ENCODE measurements at regions not wholly inside any gene's neighbourhood (a gene's known extent, or its start where the extent isn't known, plus 50 kb on each side); places are given as distances from the start of the nearest gene placed in this dataset.

- Histone ChIP-seq H3K9me3 (no peaks in the 10 kb centered on the region), H3K27ac (no peak overlapping the region), H3K4me1 (ENCODE audit: control insufficient read depth in 1 of 2, low read depth in 2 of 2) (no peaks in the 10 kb centered on the region), H3K27me3 (replicated peaks; ENCODE audit: insufficient read depth) (no peaks in the 10 kb centered on the region), H3K4me3 (no peak overlapping the region), H3K36me3 (no peaks in the 10 kb centered on the region)
- no peak for TF ChIP-seq CTCF (IDR thresholded peaks at IDR 0.05)
- ATAC-seq (ENCODE audit: insufficient number of reproducible peaks, low FRiP score, low read depth): no peak
- DNase-seq (ENCODE audit: low spot score): no peak
Observed at GRCh38 chr1:194279975-194280374, 1093.6 kb upstream of the B3GALT2 start.

DNA sequence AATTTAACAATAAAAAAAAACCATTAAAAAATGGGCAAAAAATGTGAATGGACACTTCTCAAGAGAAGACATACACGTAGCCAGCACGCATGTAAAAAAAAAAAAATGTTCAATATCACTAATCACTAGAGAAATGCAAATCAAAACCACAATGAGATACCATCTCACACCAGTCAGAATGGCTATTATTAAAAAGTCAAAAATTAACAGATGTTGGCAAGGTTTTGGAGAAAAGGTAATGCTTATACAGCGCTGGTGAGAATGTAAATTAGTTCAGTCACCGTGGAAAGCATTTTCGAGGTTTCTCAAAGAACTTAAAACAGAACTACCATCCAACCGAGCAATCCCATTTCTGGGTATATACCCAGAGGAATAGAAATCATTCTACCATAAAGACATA is 1091.5 kb upstream of the B3GALT2 start:
- no peaks in the 10 kb centered on the region for H3K9me3 ChIP-seq
- H3K4me3 ChIP-seq: no peak overlapping the region
- H3K27ac ChIP-seq: no peak overlapping the region
- H3K36me3 ChIP-seq: no peaks in the 10 kb centered on the region
- ATAC-seq (ENCODE audit: insufficient number of reproducible peaks, low FRiP score, low read depth) (no peak), DNase-seq (ENCODE audit: low spot score) (no peak)
- TF ChIP-seq CTCF (IDR thresholded peaks at IDR 0.05): no peak
- no peaks in the 10 kb centered on the region for H3K4me1 ChIP-seq (ENCODE audit: control insufficient read depth in 1 of 2, low read depth in 2 of 2)
- H3K27me3 ChIP-seq (replicated peaks; ENCODE audit: insufficient read depth): no peaks in the 10 kb centered on the region

- DNase-seq (ENCODE audit: low spot score) (no peak), ATAC-seq (ENCODE audit: insufficient number of reproducible peaks, low FRiP score, low read depth) (no peak)
- H3K4me3 ChIP-seq: no peak overlapping the region
- no peaks in the 10 kb centered on the region for H3K4me1 ChIP-seq (ENCODE audit: control insufficient read depth in 1 of 2, low read depth in 2 of 2)
- H3K36me3 ChIP-seq: no peaks in the 10 kb centered on the region
- H3K27me3 ChIP-seq (replicated peaks; ENCODE audit: insufficient read depth): no peaks in the 10 kb centered on the region
- H3K27ac ChIP-seq: no peak overlapping the region
- no peaks in the 10 kb centered on the region for H3K9me3 ChIP-seq
- no peak for TF ChIP-seq CTCF (IDR thresholded peaks at IDR 0.05)
Observed at GRCh38 chr1:194273660-194274059, 1087.2 kb upstream of the B3GALT2 start.

GRCh38 chr1:194268839-194269238 is 1082.4 kb upstream of the B3GALT2 start:
- H3K27ac ChIP-seq: no peak overlapping the region
- no peaks in the 10 kb centered on the region for H3K4me1 ChIP-seq (ENCODE audit: control insufficient read depth in 1 of 2, low read depth in 2 of 2)
- no peaks in the 10 kb centered on the region for H3K27me3 ChIP-seq (replicated peaks; ENCODE audit: insufficient read depth)
- H3K36me3 ChIP-seq: no peaks in the 10 kb centered on the region
- TF ChIP-seq CTCF (IDR thresholded peaks at IDR 0.05): no peak
- no peaks in the 10 kb centered on the region for H3K9me3 ChIP-seq
- ATAC-seq (ENCODE audit: insufficient number of reproducible peaks, low FRiP score, low read depth) (no peak), DNase-seq (ENCODE audit: low spot score) (no peak)
- no peak overlapping the region for H3K4me3 ChIP-seq

GRCh38 chr1:194267021-194267420 is 1080.6 kb upstream of the B3GALT2 start:
- no peak for DNase-seq (ENCODE audit: low spot score)
- Histone ChIP-seq H3K9me3 (no peaks in the 10 kb centered on the region), H3K4me1 (ENCODE audit: control insufficient read depth in 1 of 2, low read depth in 2 of 2) (no peaks in the 10 kb centered on the region), H3K27me3 (replicated peaks; ENCODE audit: insufficient read depth) (no peaks in the 10 kb centered on the region), H3K27ac (no peak overlapping the region), H3K4me3 (no peak overlapping the region), H3K36me3 (no peaks in the 10 kb centered on the region)
- ATAC-seq (ENCODE audit: insufficient number of reproducible peaks, low FRiP score, low read depth): no peak
- TF ChIP-seq CTCF (IDR thresholded peaks at IDR 0.05): no peak
